HEK293T (cell line): ENCODE measurements at regions not wholly inside any gene's neighbourhood (a gene's known extent, or its start where the extent isn't known, plus 50 kb on each side); places are given as distances from the start of the nearest gene placed in this dataset.

Source experiments
- BHLHE40 ChIP-seq: fragments of 450-650 bp; IDR thresholded peaks from 2 replicates; pipeline ENCODE4 v1.6.1; 2016; ENCODE audit warnings: mild to moderate bottlenecking, moderate library complexity, borderline replicate concordance
- CTBP1 ChIP-seq: fragments of 450-650 bp; IDR thresholded peaks from 2 replicates; pipeline ENCODE4 v1.6.1; 2016; ENCODE audit warnings: borderline replicate concordance
- FOXA1 ChIP-seq: fragments of 450-650 bp; IDR thresholded peaks from 2 replicates; pipeline ENCODE4 v1.6.1; 2016; ENCODE audit warnings: mild to moderate bottlenecking
- FOXK2 ChIP-seq: fragments of 450-650 bp; IDR thresholded peaks from 2 replicates; pipeline ENCODE4 v1.6.1; 2016; ENCODE audit warnings: mild to moderate bottlenecking
- FOXM1 ChIP-seq: fragments of 450-650 bp; IDR thresholded peaks from 2 replicates; pipeline ENCODE4 v1.6.1; 2017; ENCODE audit warnings: mild to moderate bottlenecking, borderline replicate concordance
- HDGF ChIP-seq: fragments of 450-650 bp; IDR thresholded peaks from 2 replicates; pipeline ENCODE4 v1.6.1; 2017; ENCODE audit warnings: antibody characterized with exemption, borderline replicate concordance
- L3MBTL2 ChIP-seq: fragments of 450-650 bp; conservative IDR thresholded peaks from 2 replicates; pipeline ENCODE4 v1.6.1; 2016; ENCODE audit warnings: mild to moderate bottlenecking
- LEF1 ChIP-seq: fragments of 450-650 bp; IDR thresholded peaks from 2 replicates; pipeline ENCODE4 v1.6.1; 2017; ENCODE audit warnings: mild to moderate bottlenecking, borderline replicate concordance
- SUZ12 ChIP-seq: fragments of 450-650 bp; IDR thresholded peaks from 2 replicates; pipeline ENCODE4 v1.6.1; 2016; ENCODE audit warnings: mild to moderate bottlenecking
- TARDBP ChIP-seq: fragments of 450-650 bp; IDR thresholded peaks from 2 replicates; pipeline ENCODE4 v1.6.1; 2016
- ZNF384 ChIP-seq: fragments of 450-650 bp; IDR thresholded peaks from 2 replicates; pipeline ENCODE4 v1.6.1; 2016

DNA sequence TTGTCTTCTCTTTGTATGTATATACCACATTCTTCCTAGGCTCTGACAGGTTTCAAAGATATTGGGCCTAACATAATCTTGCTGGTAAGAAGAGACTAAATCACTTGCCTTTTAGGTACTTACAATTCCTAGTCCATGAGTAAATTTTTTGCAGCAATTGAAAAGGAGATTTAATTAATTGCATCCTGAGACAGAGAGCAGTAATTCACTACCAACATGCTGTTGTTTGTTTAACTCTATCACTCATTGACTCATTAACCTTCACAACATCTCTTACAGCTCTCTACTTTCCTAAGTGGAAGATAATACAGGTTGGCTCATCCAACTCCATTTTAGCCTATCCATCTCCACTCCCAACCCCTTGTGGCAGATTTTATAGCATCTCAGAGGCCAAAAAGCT lies 280.4 kb downstream of the ALDH8A1 start:
- TF ChIP-seq HDGF (no peak), LEF1 (no peak), SUZ12 (no peak), CTBP1 (no peak), ZNF384 (no peak), FOXM1 (no peak), FOXK2 (no peak), BHLHE40 (no peak), FOXA1 (no peak), TARDBP (no peak), L3MBTL2 (no peak)
